ENCODE measurements at regions not wholly inside any gene's neighbourhood (a gene's known extent, or its start where the extent isn't known, plus 50 kb on each side); places are given as distances from the start of the nearest gene placed in this dataset.
"Not testable (repeated sequence)": the region's sequence is repeated elsewhere in the genome, so short reads cannot be mapped to it uniquely, and the experiment has no call there.

DNA sequence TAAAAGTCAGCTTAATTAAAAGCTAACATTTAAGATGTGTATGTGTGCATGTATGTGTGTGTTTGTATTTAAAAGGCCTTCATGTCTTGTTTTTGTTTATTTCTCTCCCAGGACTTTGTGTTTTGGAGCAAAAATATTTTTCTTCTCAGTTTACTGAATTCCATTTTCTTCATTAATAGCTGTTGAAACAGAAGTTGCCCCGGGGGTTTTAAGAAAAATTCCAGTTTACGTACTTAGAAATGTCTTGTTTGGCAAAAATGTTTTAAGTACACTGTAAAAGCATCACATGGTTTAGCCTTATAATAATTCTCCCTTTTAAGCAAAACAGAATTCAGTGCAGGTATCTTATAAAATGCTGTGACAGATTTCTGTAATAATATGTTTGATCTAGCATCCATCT is 1233.0 kb upstream of the NRXN1 start:
- Histone ChIP-seq H3K9ac (ENCODE audit: low read length in 5 of 5) (no peak overlapping the region), H3K27me3 (ENCODE audit: control insufficient read depth in 5 of 5, insufficient read depth in 4 of 5, low read length in 5 of 5) (no peaks in the 10 kb centered on the region), H3K27ac (ENCODE audit: low read depth, low read length) (no peak overlapping the region), H3K4me3 (ENCODE audit: low read depth in 1 of 5, low read length in 5 of 5) (no peak overlapping the region), H3K9me3 (ENCODE audit: control insufficient read depth in 5 of 5, low read length in 5 of 5) (peaks cover 0 to under 1% (median 0%) of the 10 kb centered on the region in 5 donors), H3K36me3 (ENCODE audit: control insufficient read depth in 5 of 5, insufficient read depth in 5 of 5, low read length in 5 of 5) (no peaks in the 10 kb centered on the region), H3K4me1 (ENCODE audit: control insufficient read depth in 5 of 5, insufficient read depth in 5 of 5, low read length in 5 of 5) (no peaks in the 10 kb centered on the region)

DNA sequence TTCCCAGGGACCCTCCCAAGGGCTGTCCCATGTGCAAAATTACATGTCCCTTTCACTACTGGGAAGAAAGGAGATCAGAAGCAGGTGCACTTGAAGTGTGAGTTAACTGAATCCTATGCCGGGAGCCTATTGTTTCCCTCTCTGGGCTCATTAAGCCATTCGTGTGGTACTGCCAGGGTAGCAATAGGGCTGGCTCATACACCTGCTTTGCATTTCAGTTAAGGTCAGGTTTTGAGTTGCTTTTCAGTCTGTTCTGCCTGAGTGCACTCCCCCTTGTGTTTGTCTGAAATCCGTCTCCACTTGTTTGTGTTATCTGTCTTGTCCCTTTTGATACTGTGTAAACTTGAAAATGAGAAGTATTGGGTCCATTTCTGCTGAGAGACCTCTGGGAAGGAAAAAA is 1232.6 kb upstream of the NRXN1 start:
- Histone ChIP-seq H3K9me3 (ENCODE audit: control insufficient read depth in 5 of 5, low read length in 5 of 5) (no peaks in the 10 kb centered on the region), H3K9ac (ENCODE audit: low read length in 5 of 5) (no peak overlapping the region), H3K4me1 (ENCODE audit: control insufficient read depth in 5 of 5, insufficient read depth in 5 of 5, low read length in 5 of 5) (no peaks in the 10 kb centered on the region), H3K27ac (ENCODE audit: low read depth, low read length) (no peak overlapping the region), H3K4me3 (ENCODE audit: low read depth in 1 of 5, low read length in 5 of 5) (no peak overlapping the region), H3K36me3 (ENCODE audit: control insufficient read depth in 5 of 5, insufficient read depth in 5 of 5, low read length in 5 of 5) (no peaks in the 10 kb centered on the region), H3K27me3 (ENCODE audit: control insufficient read depth in 5 of 5, insufficient read depth in 4 of 5, low read length in 5 of 5) (no peaks in the 10 kb centered on the region)

DNA sequence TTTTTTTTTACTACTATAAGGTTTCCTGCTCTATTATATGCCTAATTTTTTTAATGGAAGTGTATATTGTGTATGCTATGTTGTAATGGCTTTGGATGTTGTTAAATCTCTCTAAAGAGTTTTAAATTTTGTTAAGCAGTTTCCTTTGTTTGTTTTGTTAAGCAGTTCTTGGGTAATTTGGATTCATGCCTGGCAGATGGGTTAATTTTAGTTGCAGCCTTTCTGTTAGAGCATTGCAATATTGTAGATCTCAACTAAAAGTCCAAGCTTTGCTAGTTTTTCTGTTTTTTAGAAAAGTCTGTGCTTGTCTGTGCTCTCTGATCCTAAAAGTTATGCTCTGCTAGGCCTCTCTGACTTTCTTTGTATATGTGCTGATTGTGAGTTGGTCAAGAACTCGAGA is 1229.0 kb upstream of the NRXN1 start:
- H3K9ac ChIP-seq (ENCODE audit: low read length in 5 of 5), result no peak overlapping the region
- H3K27me3 ChIP-seq (ENCODE audit: control insufficient read depth in 5 of 5, insufficient read depth in 4 of 5, low read length in 5 of 5), result no peaks in the 10 kb centered on the region
- H3K27ac ChIP-seq (ENCODE audit: low read depth, low read length), result no peak overlapping the region
- H3K36me3 ChIP-seq (ENCODE audit: control insufficient read depth in 5 of 5, insufficient read depth in 5 of 5, low read length in 5 of 5), result no peaks in the 10 kb centered on the region
- no peaks in the 10 kb centered on the region for H3K4me1 ChIP-seq (ENCODE audit: control insufficient read depth in 5 of 5, insufficient read depth in 5 of 5, low read length in 5 of 5)
- no peaks in the 10 kb centered on the region for H3K9me3 ChIP-seq (ENCODE audit: control insufficient read depth in 5 of 5, low read length in 5 of 5)
- no peak overlapping the region for H3K4me3 ChIP-seq (ENCODE audit: low read depth in 1 of 5, low read length in 5 of 5)

- not testable (repeated sequence) for H3K4me3 ChIP-seq (ENCODE audit: low read depth in 1 of 5, low read length in 5 of 5)
These were observed 1227.0 kb upstream of the NRXN1 start for GRCh38 chr2:52258967-52259366.

DNA sequence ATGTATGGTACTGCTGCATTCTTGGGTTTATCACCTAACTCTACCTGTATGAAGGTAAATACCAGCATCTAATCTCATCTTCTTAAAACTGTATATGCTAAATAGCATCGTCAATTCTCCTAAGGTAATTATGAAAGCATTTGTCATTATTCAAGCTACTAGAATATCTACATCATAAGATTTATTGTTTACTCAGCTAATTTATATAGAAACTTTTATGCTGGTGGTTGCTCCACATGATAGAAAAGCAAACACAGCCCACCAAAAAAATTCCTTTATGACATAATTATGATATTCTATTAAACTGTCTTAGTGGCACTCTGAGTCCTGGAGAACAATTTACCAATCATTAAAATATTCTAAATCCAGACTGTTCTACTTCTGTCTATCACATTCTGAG is 1226.1 kb upstream of the NRXN1 start:
- H3K4me3 ChIP-seq (ENCODE audit: low read depth in 1 of 5, low read length in 5 of 5), result no peak overlapping the region
- no peaks in the 10 kb centered on the region for H3K9me3 ChIP-seq (ENCODE audit: control insufficient read depth in 5 of 5, low read length in 5 of 5)
- H3K9ac ChIP-seq (ENCODE audit: low read length in 5 of 5), result no peak overlapping the region
- no peak overlapping the region for H3K27ac ChIP-seq (ENCODE audit: low read depth, low read length)
- H3K4me1 ChIP-seq (ENCODE audit: control insufficient read depth in 5 of 5, insufficient read depth in 5 of 5, low read length in 5 of 5), result no peaks in the 10 kb centered on the region
- H3K36me3 ChIP-seq (ENCODE audit: control insufficient read depth in 5 of 5, insufficient read depth in 5 of 5, low read length in 5 of 5), result no peaks in the 10 kb centered on the region
- H3K27me3 ChIP-seq (ENCODE audit: control insufficient read depth in 5 of 5, insufficient read depth in 4 of 5, low read length in 5 of 5), result no peaks in the 10 kb centered on the region

More at GRCh38 chr2:52258967-52259366, 1227.0 kb upstream of the NRXN1 start:
- not testable (repeated sequence) for H3K4me1 ChIP-seq (ENCODE audit: control insufficient read depth in 5 of 5, insufficient read depth in 5 of 5, low read length in 5 of 5); H3K27ac ChIP-seq (ENCODE audit: low read depth, low read length); H3K9me3 ChIP-seq (ENCODE audit: control insufficient read depth in 5 of 5, low read length in 5 of 5); H3K36me3 ChIP-seq (ENCODE audit: control insufficient read depth in 5 of 5, insufficient read depth in 5 of 5, low read length in 5 of 5); H3K9ac ChIP-seq (ENCODE audit: low read length in 5 of 5); H3K27me3 ChIP-seq (ENCODE audit: control insufficient read depth in 5 of 5, insufficient read depth in 4 of 5, low read length in 5 of 5)

DNA sequence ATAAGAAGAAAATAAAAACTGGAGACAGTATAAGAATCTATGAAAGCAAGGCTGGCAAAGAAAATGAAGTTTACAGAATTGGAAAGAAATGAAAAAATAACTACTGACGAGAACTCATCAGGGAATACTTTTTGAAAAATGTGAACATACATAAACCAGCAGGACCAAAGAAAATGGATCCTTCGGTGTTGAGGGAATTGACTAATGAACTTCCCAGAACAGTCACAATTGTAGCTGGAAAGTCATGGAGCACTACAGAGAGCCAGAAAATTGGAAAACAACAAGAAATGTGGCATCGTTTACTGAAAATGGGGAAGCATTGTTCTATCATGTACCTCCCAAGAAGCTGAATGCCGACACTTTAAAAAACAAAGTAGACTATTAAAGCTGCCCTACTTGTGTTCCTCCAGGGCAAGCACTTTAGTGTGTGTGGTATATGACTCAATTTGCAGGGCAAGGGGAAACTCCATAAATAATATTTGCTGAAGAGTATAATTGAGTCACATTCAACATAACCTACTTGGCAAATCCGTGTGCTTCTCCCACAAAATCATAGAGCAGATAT is 1221.6 kb upstream of the NRXN1 start:
- Histone ChIP-seq H3K36me3 (ENCODE audit: control insufficient read depth in 5 of 5, insufficient read depth in 5 of 5, low read length in 5 of 5) (no peaks in the 10 kb centered on the region), H3K9me3 (ENCODE audit: control insufficient read depth in 5 of 5, low read length in 5 of 5) (no peaks in the 10 kb centered on the region), H3K27me3 (ENCODE audit: control insufficient read depth in 5 of 5, insufficient read depth in 4 of 5, low read length in 5 of 5) (no peaks in the 10 kb centered on the region), H3K4me3 (ENCODE audit: low read depth in 1 of 5, low read length in 5 of 5) (no peak overlapping the region), H3K9ac (ENCODE audit: low read length in 5 of 5) (no peak overlapping the region), H3K27ac (ENCODE audit: low read depth, low read length) (no peak overlapping the region), H3K4me1 (ENCODE audit: control insufficient read depth in 5 of 5, insufficient read depth in 5 of 5, low read length in 5 of 5) (no peaks in the 10 kb centered on the region)

DNA sequence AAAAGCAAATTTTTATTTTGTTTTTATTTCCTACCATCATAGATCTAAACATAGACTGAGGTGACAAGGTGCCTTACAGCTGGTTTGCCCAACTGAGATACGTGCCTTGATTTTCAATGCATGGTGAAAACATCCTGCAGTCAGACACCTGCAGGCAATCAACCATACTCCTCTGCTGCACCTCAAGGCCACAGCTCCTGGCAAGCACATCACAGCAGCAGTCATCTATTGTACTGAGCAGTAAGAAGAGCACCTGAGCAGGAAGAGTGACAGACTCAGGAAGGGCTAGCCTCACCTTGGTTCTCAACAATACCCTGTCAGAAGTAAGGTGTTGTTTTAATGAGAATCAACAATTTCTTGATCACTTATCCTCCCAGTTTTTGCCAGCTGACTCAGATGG is 1206.8 kb upstream of the NRXN1 start:
- Histone ChIP-seq H3K36me3 (ENCODE audit: control insufficient read depth in 5 of 5, insufficient read depth in 5 of 5, low read length in 5 of 5) (no peaks in the 10 kb centered on the region), H3K4me3 (ENCODE audit: low read depth in 1 of 5, low read length in 5 of 5) (no peak overlapping the region), H3K27me3 (ENCODE audit: control insufficient read depth in 5 of 5, insufficient read depth in 4 of 5, low read length in 5 of 5) (no peaks in the 10 kb centered on the region), H3K9ac (ENCODE audit: low read length in 5 of 5) (no peak overlapping the region), H3K9me3 (ENCODE audit: control insufficient read depth in 5 of 5, low read length in 5 of 5) (no peaks in the 10 kb centered on the region), H3K4me1 (ENCODE audit: control insufficient read depth in 5 of 5, insufficient read depth in 5 of 5, low read length in 5 of 5) (no peaks in the 10 kb centered on the region), H3K27ac (ENCODE audit: low read depth, low read length) (no peak overlapping the region)

GRCh38 chr2:52222128-52222527 is 1190.2 kb upstream of the NRXN1 start:
- H3K27ac ChIP-seq (ENCODE audit: low read depth, low read length), result no peak overlapping the region
- H3K9ac ChIP-seq (ENCODE audit: low read length in 5 of 5), result no peak overlapping the region
- no peak overlapping the region for H3K4me3 ChIP-seq (ENCODE audit: low read depth in 1 of 5, low read length in 5 of 5)
- H3K4me1 ChIP-seq (ENCODE audit: control insufficient read depth in 5 of 5, insufficient read depth in 5 of 5, low read length in 5 of 5), result no peaks in the 10 kb centered on the region
- H3K27me3 ChIP-seq (ENCODE audit: control insufficient read depth in 5 of 5, insufficient read depth in 4 of 5, low read length in 5 of 5), result no peaks in the 10 kb centered on the region
- no peaks in the 10 kb centered on the region for H3K36me3 ChIP-seq (ENCODE audit: control insufficient read depth in 5 of 5, insufficient read depth in 5 of 5, low read length in 5 of 5)
- no peaks in the 10 kb centered on the region for H3K9me3 ChIP-seq (ENCODE audit: control insufficient read depth in 5 of 5, low read length in 5 of 5)

GRCh38 chr2:52220393-52220792 is 1188.5 kb upstream of the NRXN1 start:
- Histone ChIP-seq H3K4me3 (ENCODE audit: low read depth in 1 of 5, low read length in 5 of 5) (no peak overlapping the region), H3K27ac (ENCODE audit: low read depth, low read length) (no peak overlapping the region), H3K4me1 (ENCODE audit: control insufficient read depth in 5 of 5, insufficient read depth in 5 of 5, low read length in 5 of 5) (no peaks in the 10 kb centered on the region), H3K36me3 (ENCODE audit: control insufficient read depth in 5 of 5, insufficient read depth in 5 of 5, low read length in 5 of 5) (no peaks in the 10 kb centered on the region), H3K9ac (ENCODE audit: low read length in 5 of 5) (no peak overlapping the region), H3K27me3 (ENCODE audit: control insufficient read depth in 5 of 5, insufficient read depth in 4 of 5, low read length in 5 of 5) (no peaks in the 10 kb centered on the region), H3K9me3 (ENCODE audit: control insufficient read depth in 5 of 5, low read length in 5 of 5) (no peaks in the 10 kb centered on the region)

- no peaks in the 10 kb centered on the region for H3K4me1 ChIP-seq (ENCODE audit: control insufficient read depth in 5 of 5, insufficient read depth in 5 of 5, low read length in 5 of 5)
- H3K27me3 ChIP-seq (ENCODE audit: control insufficient read depth in 5 of 5, insufficient read depth in 4 of 5, low read length in 5 of 5), result no peaks in the 10 kb centered on the region
- H3K4me3 ChIP-seq (ENCODE audit: low read depth in 1 of 5, low read length in 5 of 5), result no peak overlapping the region
- no peaks in the 10 kb centered on the region for H3K9me3 ChIP-seq (ENCODE audit: control insufficient read depth in 5 of 5, low read length in 5 of 5)
- no peaks in the 10 kb centered on the region for H3K36me3 ChIP-seq (ENCODE audit: control insufficient read depth in 5 of 5, insufficient read depth in 5 of 5, low read length in 5 of 5)
- no peak overlapping the region for H3K9ac ChIP-seq (ENCODE audit: low read length in 5 of 5)
- H3K27ac ChIP-seq (ENCODE audit: low read depth, low read length), result no peak overlapping the region
These were observed 1178.7 kb upstream of the NRXN1 start for GRCh38 chr2:52210611-52211010.

DNA sequence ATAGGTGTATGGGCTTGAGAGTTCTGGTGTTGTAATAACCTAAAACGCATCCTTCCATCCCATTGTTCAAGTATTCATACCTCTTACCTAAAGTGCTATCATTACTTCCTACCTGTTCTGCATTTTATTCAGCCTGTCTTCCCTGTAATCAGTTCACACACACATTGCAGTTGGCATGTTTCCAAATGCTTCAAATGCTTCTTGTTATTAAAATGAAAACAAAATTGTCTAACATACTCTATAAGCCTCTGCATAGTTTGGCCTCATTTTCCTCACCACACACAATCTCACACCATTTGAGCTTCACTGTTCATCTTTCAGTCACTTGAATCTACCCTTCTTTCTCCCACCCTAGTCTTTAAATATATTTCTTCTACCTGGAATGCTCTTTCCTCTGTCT is 1178.2 kb upstream of the NRXN1 start:
- H3K9me3 ChIP-seq (ENCODE audit: control insufficient read depth in 5 of 5, low read length in 5 of 5), result no peaks in the 10 kb centered on the region
- H3K4me1 ChIP-seq (ENCODE audit: control insufficient read depth in 5 of 5, insufficient read depth in 5 of 5, low read length in 5 of 5), result no peaks in the 10 kb centered on the region
- H3K27ac ChIP-seq (ENCODE audit: low read depth, low read length), result no peak overlapping the region
- no peaks in the 10 kb centered on the region for H3K36me3 ChIP-seq (ENCODE audit: control insufficient read depth in 5 of 5, insufficient read depth in 5 of 5, low read length in 5 of 5)
- H3K4me3 ChIP-seq (ENCODE audit: low read depth in 1 of 5, low read length in 5 of 5), result no peak overlapping the region
- no peaks in the 10 kb centered on the region for H3K27me3 ChIP-seq (ENCODE audit: control insufficient read depth in 5 of 5, insufficient read depth in 4 of 5, low read length in 5 of 5)
- no peak overlapping the region for H3K9ac ChIP-seq (ENCODE audit: low read length in 5 of 5)

Measured in subcutaneous abdominal adipose tissue (tissue), 5 donors.